GM12873 (cell line): ENCODE measurements at regions not wholly inside any gene's neighbourhood (a gene's known extent, or its start where the extent isn't known, plus 50 kb on each side); places are given as distances from the start of the nearest gene placed in this dataset.

Experiments used
- CTCF ChIP-seq: IDR thresholded peaks from 2 replicates; pipeline ENCODE4 v1.5.1; 2012; ENCODE audit warnings: low read depth, mild to moderate bottlenecking, moderate library complexity, low read length, control low read depth; ENCODE audit not compliant: insufficient read depth; ENCODE audit errors: missing control alignments

DNA sequence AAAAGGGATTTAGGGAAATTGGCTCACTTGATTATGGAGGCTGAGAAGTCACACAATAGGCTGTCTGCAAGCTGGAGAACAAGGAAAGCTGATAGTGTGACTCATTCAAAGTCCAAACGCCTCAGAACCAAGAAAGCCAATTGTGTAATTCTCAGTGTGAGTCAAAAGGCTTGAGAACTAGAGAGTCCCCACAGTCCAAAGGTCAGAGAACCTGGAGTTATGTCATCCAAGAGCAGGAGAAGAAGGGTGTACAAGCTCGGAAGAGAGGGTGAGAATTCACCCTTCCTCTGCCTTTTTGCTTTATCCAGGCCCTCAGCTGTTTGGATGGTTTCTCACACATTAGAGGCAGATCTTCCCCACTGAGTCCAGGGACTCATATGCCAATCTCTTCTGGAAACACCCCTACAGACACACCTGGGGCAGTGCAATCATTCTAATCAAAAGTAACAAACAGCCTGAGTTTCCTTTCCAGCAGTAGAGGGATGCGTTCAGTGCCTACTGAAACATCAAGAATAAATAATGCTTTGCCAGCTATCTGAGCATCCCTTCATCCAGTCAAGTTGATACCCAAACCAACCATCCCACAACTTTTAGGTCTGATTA is 271.5 kb downstream of the SATB1 start:
- no peak for TF ChIP-seq CTCF

- no peak for TF ChIP-seq CTCF
These were observed 273.9 kb downstream of the SATB1 start for GRCh38 chr3:18151199-18151598.

- no peak for TF ChIP-seq CTCF
These were observed 275.2 kb downstream of the SATB1 start for GRCh38 chr3:18149935-18150334.

- TF ChIP-seq CTCF, result no peak
These were observed 275.8 kb downstream of the SATB1 start for GRCh38 chr3:18149386-18149785.

DNA sequence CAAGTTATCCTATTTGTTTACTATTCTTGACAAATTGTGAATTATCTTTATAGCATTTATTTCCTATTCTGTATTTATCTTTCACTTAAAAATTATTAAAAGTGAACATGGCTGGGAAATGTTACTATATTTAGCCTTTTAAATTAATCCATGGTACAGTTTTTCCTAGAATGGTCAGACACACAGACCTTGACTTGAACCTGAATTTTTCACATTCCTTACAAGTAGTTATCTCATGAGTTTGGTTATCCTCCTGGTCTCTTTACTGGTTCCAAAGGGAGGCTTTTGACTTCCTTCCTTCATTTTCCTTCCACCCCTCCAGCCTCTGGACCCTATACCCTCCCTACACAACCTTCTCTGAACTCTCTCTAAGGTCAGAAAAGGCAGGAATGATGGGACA is 280.6 kb downstream of the SATB1 start:
- no peak for TF ChIP-seq CTCF

GRCh38 chr3:18143258-18143780 is 281.8 kb downstream of the SATB1 start:
- no peak for TF ChIP-seq CTCF

DNA sequence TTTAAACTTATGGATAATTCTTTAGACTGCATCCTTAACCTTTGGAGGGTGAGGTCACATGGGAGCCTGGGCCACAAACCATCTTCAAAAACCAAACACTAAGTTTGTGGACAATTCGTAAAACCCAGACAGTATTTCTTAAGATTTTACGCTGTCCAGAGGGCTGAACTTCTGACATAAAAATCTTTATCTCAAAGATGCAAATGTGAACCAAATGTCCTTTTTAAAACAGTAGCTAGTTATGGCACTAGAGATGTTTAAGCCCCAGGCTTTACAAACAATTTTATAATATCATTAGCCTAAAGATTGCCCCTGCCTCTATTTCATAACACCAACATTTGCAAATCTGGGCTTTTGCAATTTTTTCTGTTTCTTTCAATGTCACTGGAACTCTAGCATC is 287.2 kb downstream of the SATB1 start:
- no peak for TF ChIP-seq CTCF
